H1 (cell line): ENCODE measurements at regions not wholly inside any gene's neighbourhood (a gene's known extent, or its start where the extent isn't known, plus 50 kb on each side); places are given as distances from the start of the nearest gene placed in this dataset.

Experiments
- EP300 ChIP-seq, 2 experiments: IDR thresholded peaks; 1 replicate in 1 of 2; 2 replicates in 1 of 2; pipeline ENCODE4 v1.6.1; 2011 to 2012; ENCODE audit warnings: low read depth in 2 of 2, low read length in 2 of 2, mild to moderate bottlenecking in 2 of 2, borderline replicate concordance in 1 of 2, inconsistent platforms in 1 of 2, moderate library complexity in 1 of 2
- RNF2 ChIP-seq: fragments of 200-900, 300-1000 bp; sonication (generic); IDR thresholded peaks from 2 replicates; pipeline ENCODE4 v1.7.1; 2016; ENCODE audit warnings: borderline replicate concordance, low read depth, mild to moderate bottlenecking, antibody characterized with exemption, low read length; ENCODE audit not compliant: poor library complexity, severe bottlenecking; ENCODE audit errors: missing control alignments

GRCh38 chr6:77339926-77340325 lies 123.4 kb downstream of the HTR1B start:
- TF ChIP-seq EP300 (IDR thresholded peaks at IDR 0.05; ENCODE audit: borderline replicate concordance in 1 of 2, low read depth in 2 of 2, low read length in 2 of 2) (no peak), RNF2 (no peak)
